Esophagus muscularis mucosa (tissue), 4 donors: ENCODE measurements at regions not wholly inside any gene's neighbourhood (a gene's known extent, or its start where the extent isn't known, plus 50 kb on each side); places are given as distances from the start of the nearest gene placed in this dataset.

Source experiments
- DNase-seq: peaks from one replicate; pipeline ENCODE4 v3.0.0-alpha.2; 2017; ENCODE audit errors: extremely low spot score
- H3K27ac ChIP-seq, 4 donors: fragments of 200-600 bp; sonication (generic); replicated peaks in 1 of 4; 1 replicate in 3 of 4; 2 replicates in 1 of 4; pipeline ENCODE4 v1.5.1; 2016 to 2019; ENCODE audit warnings: mild to moderate bottlenecking in 1 of 4
- H3K27me3 ChIP-seq, 4 donors: fragments of 200-600 bp; sonication (generic); one replicate each; pipeline versions ENCODE4 v1.5.1 to v1.6.0; 2016 to 2019
- H3K36me3 ChIP-seq, 4 donors: fragments of 200-600 bp; sonication (generic); one replicate each; pipeline ENCODE4 v1.5.1; 2016 to 2019
- H3K4me1 ChIP-seq, 4 donors: fragments of 200-600 bp; sonication (generic); one replicate each; pipeline ENCODE4 v1.5.1; 2016 to 2019
- H3K4me3 ChIP-seq, 4 donors: fragments of 200-600 bp; sonication (generic); 1 replicate in 2 of 4; 2 replicates in 2 of 4; pipeline ENCODE4 v1.5.1; 2016 to 2019; ENCODE audit warnings: mild to moderate bottlenecking in 4 of 4, moderate library complexity in 1 of 4
- H3K9me3 ChIP-seq, 4 donors: fragments of 200-600 bp; sonication (generic); 1 replicate in 3 of 4; 2 replicates in 1 of 4; pipeline ENCODE4 v1.5.1; 2016 to 2019
- EP300 ChIP-seq: sonication (generic); formaldehyde crosslinking; IDR thresholded peaks from one replicate; pipeline ENCODE4 v1.6.1; 2017; ENCODE audit warnings: antibody characterized with exemption
- POLR2A ChIP-seq: fragments of 450-650 bp; IDR thresholded peaks from one replicate; pipeline ENCODE4 v1.6.1; 2017; ENCODE audit warnings: antibody characterized with exemption, moderate library complexity, mild to moderate bottlenecking, low read depth
- POLR2AphosphoS5 ChIP-seq, 2 donors: sonication (generic); formaldehyde crosslinking; IDR thresholded peaks; one replicate each; pipeline ENCODE4 v1.6.1; 2017; ENCODE audit warnings: antibody characterized with exemption in 2 of 2
- WGBS: methylation state at CpG from one replicate; pipeline ENCODE4 v1.1.5; 2018; 5-methylcytosine and 5-hydroxymethylcytosine counted together
- intact Hi-C: fragments of 100-400 bp; cut with DNase I; formaldehyde crosslinking; loops from one replicate; pipeline ENCODE4 v1.15.1; 2023
- TF ChIP-seq, protein P1 (sequence below), 3 experiments: fragments of 200-600 bp in 2 of 3; fragments of 450-650 bp in 1 of 3; sonication (generic) in 2 of 3; IDR thresholded peaks; one replicate each; pipeline ENCODE4 v1.5.1; 2017 to 2019; ENCODE audit warnings: antibody characterized with exemption in 3 of 3, mild to moderate bottlenecking in 2 of 3, moderate library complexity in 1 of 3

- WGBS: 44% methylated on average over 2 of the region's 2 CpGs
- Histone ChIP-seq H3K36me3 (no peaks in the 10 kb centered on the region), H3K4me3 (no peak overlapping the region), H3K27me3 (no peaks in the 10 kb centered on the region), H3K4me1 (peaks cover 0 to 8% (median 0%) of the 10 kb centered on the region in 4 donors), H3K27ac (no peak overlapping the region), H3K9me3 (no peaks in the 10 kb centered on the region)
- no peak for DNase-seq
- intact Hi-C loops: no loop called here
- TF ChIP-seq EP300: no peak
- TF ChIP-seq, protein P1, sequence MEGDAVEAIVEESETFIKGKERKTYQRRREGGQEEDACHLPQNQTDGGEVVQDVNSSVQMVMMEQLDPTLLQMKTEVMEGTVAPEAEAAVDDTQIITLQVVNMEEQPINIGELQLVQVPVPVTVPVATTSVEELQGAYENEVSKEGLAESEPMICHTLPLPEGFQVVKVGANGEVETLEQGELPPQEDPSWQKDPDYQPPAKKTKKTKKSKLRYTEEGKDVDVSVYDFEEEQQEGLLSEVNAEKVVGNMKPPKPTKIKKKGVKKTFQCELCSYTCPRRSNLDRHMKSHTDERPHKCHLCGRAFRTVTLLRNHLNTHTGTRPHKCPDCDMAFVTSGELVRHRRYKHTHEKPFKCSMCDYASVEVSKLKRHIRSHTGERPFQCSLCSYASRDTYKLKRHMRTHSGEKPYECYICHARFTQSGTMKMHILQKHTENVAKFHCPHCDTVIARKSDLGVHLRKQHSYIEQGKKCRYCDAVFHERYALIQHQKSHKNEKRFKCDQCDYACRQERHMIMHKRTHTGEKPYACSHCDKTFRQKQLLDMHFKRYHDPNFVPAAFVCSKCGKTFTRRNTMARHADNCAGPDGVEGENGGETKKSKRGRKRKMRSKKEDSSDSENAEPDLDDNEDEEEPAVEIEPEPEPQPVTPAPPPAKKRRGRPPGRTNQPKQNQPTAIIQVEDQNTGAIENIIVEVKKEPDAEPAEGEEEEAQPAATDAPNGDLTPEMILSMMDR (IDR thresholded peaks at IDR 0.05): no peak
- no peak for TF ChIP-seq POLR2AphosphoS5 (IDR thresholded peaks at IDR 0.05)
- TF ChIP-seq POLR2A: no peak
Measured at GRCh38 chr14:82341261-82341810, 807.7 kb upstream of the SEL1L start.

DNA sequence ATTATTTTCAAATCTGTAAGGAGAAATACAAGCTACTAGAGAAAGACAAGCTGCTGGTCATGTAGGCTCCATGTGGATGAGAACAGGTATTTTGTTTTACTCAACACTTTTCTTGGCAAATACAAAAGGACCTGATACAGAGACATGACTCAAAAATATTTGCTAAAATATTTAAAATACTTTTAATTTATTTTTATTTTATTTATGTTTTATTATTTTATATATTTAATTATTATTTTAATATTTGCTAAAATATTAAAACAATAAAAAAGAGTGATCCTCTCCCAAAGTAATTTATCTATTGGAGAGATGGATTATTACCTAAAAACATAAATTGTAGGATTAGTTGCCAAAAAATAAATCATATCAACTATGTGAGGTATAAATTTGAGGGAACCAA is 808.9 kb upstream of the SEL1L start:
- H3K4me1 ChIP-seq: peaks cover 0 to 8% (median 0%) of the 10 kb centered on the region in 4 donors
- H3K9me3 ChIP-seq: no peaks in the 10 kb centered on the region
- H3K36me3 ChIP-seq: no peaks in the 10 kb centered on the region
- H3K27ac ChIP-seq: no peak overlapping the region
- TF ChIP-seq POLR2AphosphoS5 (IDR thresholded peaks at IDR 0.05) (no peak), POLR2A (no peak)
- TF ChIP-seq, protein P1 (IDR thresholded peaks at IDR 0.05): no peak
- H3K4me3 ChIP-seq: no peak overlapping the region
- no peaks in the 10 kb centered on the region for H3K27me3 ChIP-seq
- intact Hi-C loops: no loop called here
- DNase-seq: no peak

- H3K27ac ChIP-seq: no peak overlapping the region
- H3K4me3 ChIP-seq: no peak overlapping the region
- H3K36me3 ChIP-seq: no peaks in the 10 kb centered on the region
- no peaks in the 10 kb centered on the region for H3K27me3 ChIP-seq
- no peaks in the 10 kb centered on the region for H3K9me3 ChIP-seq
- TF ChIP-seq POLR2AphosphoS5 (IDR thresholded peaks at IDR 0.05) (no peak), EP300 (no peak), POLR2A (no peak)
- TF ChIP-seq, protein P1 (IDR thresholded peaks at IDR 0.05): no peak
- H3K4me1 ChIP-seq: peaks cover 0 to 8% (median 0%) of the 10 kb centered on the region in 4 donors
- no peak for DNase-seq
- intact Hi-C loops: no loop called here
Measured at GRCh38 chr14:82345184-82345583, 811.5 kb upstream of the SEL1L start.

DNA sequence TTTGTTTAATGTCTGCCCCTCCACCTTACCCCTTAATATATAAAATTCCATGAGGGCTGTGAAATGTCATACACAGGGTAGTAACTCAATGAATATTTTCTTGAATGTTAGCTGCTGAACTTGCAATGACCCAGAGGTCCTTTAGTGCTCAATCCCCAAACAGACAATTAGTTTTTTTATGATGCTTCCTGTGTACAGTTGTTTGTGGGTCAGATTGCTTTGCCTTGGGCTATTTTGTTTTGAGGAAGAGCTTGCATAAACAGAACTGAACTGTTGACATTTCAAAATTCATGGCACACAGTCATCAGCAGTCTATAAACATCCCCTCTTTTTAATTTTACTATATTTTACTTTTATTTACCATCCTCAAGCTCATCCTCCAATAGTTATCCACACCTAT is 820.5 kb upstream of the SEL1L start:
- Histone ChIP-seq H3K27me3 (no peaks in the 10 kb centered on the region), H3K36me3 (no peaks in the 10 kb centered on the region), H3K9me3 (peaks cover 0 to 7% (median 3%) of the 10 kb centered on the region in 4 donors), H3K4me1 (no peaks in the 10 kb centered on the region), H3K27ac (no peak overlapping the region), H3K4me3 (no peak overlapping the region)
- DNase-seq: no peak
- intact Hi-C loops: no loop called here
- TF ChIP-seq POLR2AphosphoS5 (IDR thresholded peaks at IDR 0.05): no peak
- no peak for TF ChIP-seq POLR2A
- TF ChIP-seq, protein P1 (IDR thresholded peaks at IDR 0.05): no peak

DNA sequence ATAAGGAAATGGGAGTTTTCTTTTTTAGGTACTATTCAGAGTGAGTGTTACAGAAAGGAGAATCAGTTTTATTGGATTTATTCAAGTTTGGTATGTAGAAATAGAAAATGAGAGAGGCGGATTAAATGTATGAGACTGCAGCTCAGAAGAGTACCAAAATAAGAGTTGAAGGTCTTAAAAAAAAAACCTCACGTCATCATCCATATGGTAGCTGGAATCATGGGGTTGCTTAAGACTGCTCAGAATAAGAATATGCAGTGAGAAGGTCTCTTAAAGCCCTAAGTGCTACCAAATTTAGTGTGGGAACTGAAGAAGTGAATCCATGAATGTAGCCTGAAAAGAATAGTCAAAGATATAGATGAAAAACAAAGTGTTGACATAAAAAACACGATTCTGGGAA is 825.5 kb upstream of the SEL1L start:
- H3K4me1 ChIP-seq: peaks cover 0 to 19% (median 11%) of the 10 kb centered on the region in 4 donors
- peaks cover 0 to 7% (median 3%) of the 10 kb centered on the region in 4 donors for H3K9me3 ChIP-seq
- WGBS: 75% methylated on average over 3 of the region's 3 CpGs
- no peak overlapping the region for H3K4me3 ChIP-seq
- no peaks in the 10 kb centered on the region for H3K27me3 ChIP-seq
- no peak overlapping the region for H3K27ac ChIP-seq
- TF ChIP-seq, protein P1 (IDR thresholded peaks at IDR 0.05): no peak
- no peak for TF ChIP-seq POLR2A
- TF ChIP-seq POLR2AphosphoS5 (IDR thresholded peaks at IDR 0.05): no peak
- TF ChIP-seq EP300: no peak
- H3K36me3 ChIP-seq: no peaks in the 10 kb centered on the region
- DNase-seq: no peak
- intact Hi-C loops: no loop called here
